Lower leg skin (tissue), 3 donors: ENCODE measurements at regions not wholly inside any gene's neighbourhood (a gene's known extent, or its start where the extent isn't known, plus 50 kb on each side); places are given as distances from the start of the nearest gene placed in this dataset.

Source experiments
- CTCF ChIP-seq, 3 donors: fragments of 450-650 bp; IDR thresholded peaks; one replicate each; pipeline ENCODE4 v1.5.1; 2016; ENCODE audit warnings: antibody characterized with exemption in 3 of 3, mild to moderate bottlenecking in 3 of 3, moderate library complexity in 2 of 3
- POLR2A ChIP-seq, 2 donors: fragments of 450-650 bp; IDR thresholded peaks; one replicate each; pipeline ENCODE4 v1.6.1; 2016 to 2017; ENCODE audit warnings: antibody characterized with exemption in 2 of 2, mild to moderate bottlenecking in 1 of 2, moderate library complexity in 1 of 2

- TF ChIP-seq CTCF (IDR thresholded peaks at IDR 0.05), result no peak
- no peak for TF ChIP-seq POLR2A (IDR thresholded peaks at IDR 0.05)
Observed at GRCh38 chr2:220065581-220065980, 438.2 kb downstream of the SLC4A3 start.
